Astrocyte (in vitro differentiated cells and primary cell): ENCODE measurements at regions not wholly inside any gene's neighbourhood (a gene's known extent, or its start where the extent isn't known, plus 50 kb on each side); places are given as distances from the start of the nearest gene placed in this dataset.

Experiments
- DNase-seq: peaks from one replicate; pipeline ENCODE4 v3.0.0-alpha.2; 2010; ENCODE audit warnings: low read depth
- FAIRE-seq: peaks from 2 replicates; lab custom pipeline; 2011; peaks lifted over from hg19 to GRCh38; lab: Jason Lieb, UNC
- H2AFZ ChIP-seq: 2 replicates; pipeline ENCODE4 v1.6.0; 2012; ENCODE audit warnings: low read depth, low read length, inconsistent platforms
- H3K27ac ChIP-seq: 2 replicates; pipeline ENCODE4 v1.5.1; 2011; ENCODE audit warnings: low read depth, low read length, inconsistent platforms
- H3K27me3 ChIP-seq: 2 replicates; pipeline ENCODE4 v1.6.0; 2011; ENCODE audit warnings: low read length, inconsistent platforms; ENCODE audit not compliant: insufficient read depth
- H3K36me3 ChIP-seq: 2 replicates; pipeline ENCODE4 v1.5.1; 2011; ENCODE audit warnings: low read length, inconsistent platforms; ENCODE audit not compliant: insufficient read depth
- H3K4me1 ChIP-seq: 2 replicates; pipeline ENCODE4 v1.5.1; 2011; ENCODE audit warnings: low read length, inconsistent platforms; ENCODE audit not compliant: insufficient read depth
- H3K4me2 ChIP-seq: 2 replicates; pipeline ENCODE4 v1.6.0; 2012; ENCODE audit warnings: low read length, inconsistent platforms
- H3K4me3 ChIP-seq: 2 replicates; pipeline ENCODE4 v1.5.1; 2011; ENCODE audit warnings: low read depth, mild to moderate bottlenecking, low read length, inconsistent platforms; ENCODE audit not compliant: insufficient read depth
- H3K79me2 ChIP-seq: 2 replicates; pipeline ENCODE4 v1.6.0; 2012; ENCODE audit warnings: mild to moderate bottlenecking, low read length, inconsistent platforms; ENCODE audit not compliant: insufficient read depth
- H3K9ac ChIP-seq: 2 replicates; pipeline ENCODE4 v1.6.0; 2012; ENCODE audit warnings: mild to moderate bottlenecking, low read length, inconsistent platforms
- H3K9me3 ChIP-seq: 2 replicates; pipeline ENCODE4 v1.5.1; 2012; ENCODE audit warnings: low read depth, mild to moderate bottlenecking, low read length, inconsistent platforms; ENCODE audit not compliant: insufficient read depth
- H4K20me1 ChIP-seq: 2 replicates; pipeline ENCODE4 v1.6.0; 2012; ENCODE audit warnings: low read length, inconsistent platforms; ENCODE audit not compliant: insufficient read depth
- H3K27ac Mint-ChIP-seq: one replicate; pipeline ENCODE4 v1.8.0; 2021; ENCODE audit warnings: mild to moderate bottlenecking, mixed read lengths; ENCODE audit not compliant: unreplicated experiment
- H3K27me3 Mint-ChIP-seq: one replicate; pipeline ENCODE4 v1.8.0; 2021; ENCODE audit warnings: low read depth, mixed read lengths; ENCODE audit not compliant: unreplicated experiment
- H3K36me3 Mint-ChIP-seq: one replicate; pipeline ENCODE4 v1.8.0; 2021; ENCODE audit warnings: low read depth, mixed read lengths; ENCODE audit not compliant: unreplicated experiment
- H3K4me1 Mint-ChIP-seq: one replicate; pipeline ENCODE4 v1.8.0; 2021; ENCODE audit warnings: low read depth, mixed read lengths; ENCODE audit not compliant: unreplicated experiment
- H3K4me3 Mint-ChIP-seq: one replicate; pipeline ENCODE4 v1.8.0; 2021; ENCODE audit warnings: mild to moderate bottlenecking, moderate library complexity, mixed read lengths; ENCODE audit not compliant: unreplicated experiment
- H3K9me3 Mint-ChIP-seq: one replicate; pipeline ENCODE4 v1.8.0; 2021; ENCODE audit warnings: mild to moderate bottlenecking, mixed read lengths; ENCODE audit not compliant: unreplicated experiment
- EZH2 ChIP-seq: IDR thresholded peaks from 2 replicates; pipeline ENCODE4 v1.6.1; 2012; ENCODE audit warnings: mild to moderate bottlenecking, low read length, inconsistent platforms; ENCODE audit not compliant: insufficient read depth
- TF ChIP-seq, protein P1 (sequence below): IDR thresholded peaks from 2 replicates; pipeline ENCODE4 v1.5.1; 2011; ENCODE audit warnings: low read depth, mild to moderate bottlenecking, inconsistent platforms, low read length, moderate library complexity; ENCODE audit not compliant: insufficient read depth

DNA sequence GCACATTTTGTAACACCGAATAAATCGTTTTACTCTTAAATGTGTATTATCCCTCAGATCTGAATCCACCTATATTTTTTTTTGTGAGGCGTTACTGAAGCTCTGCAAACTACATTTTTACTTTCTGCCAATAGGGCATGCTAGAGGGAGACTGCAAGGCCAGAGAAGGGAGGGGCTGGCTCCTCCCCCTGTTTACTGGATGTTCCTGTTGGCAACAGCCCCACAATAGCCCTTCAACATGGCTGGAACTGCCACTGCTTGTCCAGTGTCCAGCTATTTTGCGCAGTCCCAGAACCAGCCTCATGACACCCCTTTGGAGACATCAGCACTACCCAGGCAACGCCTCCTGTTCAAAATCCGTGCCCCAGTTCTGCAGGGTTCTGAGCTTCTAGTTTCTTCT lies 85.4 kb upstream of the MIER3 start:
- FAIRE-seq (no peak), DNase-seq (no peak)
- Mint-ChIP-seq H3K9me3 (no peaks in the 10 kb centered on the region), H3K27me3 (peaks cover 2% of the 10 kb centered on the region), H3K36me3 (no peaks in the 10 kb centered on the region), H3K4me1 (no peaks in the 10 kb centered on the region), H3K4me3 (no peak overlapping the region), H3K27ac (no peak overlapping the region)
- H3K4me3 ChIP-seq, result no peak overlapping the region
- no peaks in the 10 kb centered on the region for H3K9me3 ChIP-seq
- H3K9ac ChIP-seq, result no peak overlapping the region
- no peaks in the 10 kb centered on the region for H3K36me3 ChIP-seq
- no peak overlapping the region for H3K4me2 ChIP-seq
- H3K27ac ChIP-seq, result no peak overlapping the region
- H4K20me1 ChIP-seq, result no peaks in the 10 kb centered on the region
- no peaks in the 10 kb centered on the region for H3K27me3 ChIP-seq
- no peak for TF ChIP-seq EZH2
- TF ChIP-seq, protein P1, sequence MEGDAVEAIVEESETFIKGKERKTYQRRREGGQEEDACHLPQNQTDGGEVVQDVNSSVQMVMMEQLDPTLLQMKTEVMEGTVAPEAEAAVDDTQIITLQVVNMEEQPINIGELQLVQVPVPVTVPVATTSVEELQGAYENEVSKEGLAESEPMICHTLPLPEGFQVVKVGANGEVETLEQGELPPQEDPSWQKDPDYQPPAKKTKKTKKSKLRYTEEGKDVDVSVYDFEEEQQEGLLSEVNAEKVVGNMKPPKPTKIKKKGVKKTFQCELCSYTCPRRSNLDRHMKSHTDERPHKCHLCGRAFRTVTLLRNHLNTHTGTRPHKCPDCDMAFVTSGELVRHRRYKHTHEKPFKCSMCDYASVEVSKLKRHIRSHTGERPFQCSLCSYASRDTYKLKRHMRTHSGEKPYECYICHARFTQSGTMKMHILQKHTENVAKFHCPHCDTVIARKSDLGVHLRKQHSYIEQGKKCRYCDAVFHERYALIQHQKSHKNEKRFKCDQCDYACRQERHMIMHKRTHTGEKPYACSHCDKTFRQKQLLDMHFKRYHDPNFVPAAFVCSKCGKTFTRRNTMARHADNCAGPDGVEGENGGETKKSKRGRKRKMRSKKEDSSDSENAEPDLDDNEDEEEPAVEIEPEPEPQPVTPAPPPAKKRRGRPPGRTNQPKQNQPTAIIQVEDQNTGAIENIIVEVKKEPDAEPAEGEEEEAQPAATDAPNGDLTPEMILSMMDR, result no peak
- no peaks in the 10 kb centered on the region for H3K79me2 ChIP-seq
- no peak overlapping the region for H2AFZ ChIP-seq
- H3K4me1 ChIP-seq, result no peaks in the 10 kb centered on the region

GRCh38 chr5:57041570-57041969 lies 89.6 kb upstream of the MIER3 start:
- Mint-ChIP-seq H3K36me3 (no peaks in the 10 kb centered on the region), H3K27ac (no peak overlapping the region), H3K9me3 (no peaks in the 10 kb centered on the region), H3K27me3 (peaks cover 4% of the 10 kb centered on the region), H3K4me3 (no peak overlapping the region), H3K4me1 (peaks cover 2% of the 10 kb centered on the region)
- H3K4me3 ChIP-seq, result no peak overlapping the region
- H3K4me1 ChIP-seq, result no peaks in the 10 kb centered on the region
- no peak overlapping the region for H3K4me2 ChIP-seq
- no peaks in the 10 kb centered on the region for H3K36me3 ChIP-seq
- no peak overlapping the region for H2AFZ ChIP-seq
- H4K20me1 ChIP-seq, result no peaks in the 10 kb centered on the region
- FAIRE-seq, result no peak
- no peak overlapping the region for H3K27ac ChIP-seq
- TF ChIP-seq, protein P1, result no peak
- TF ChIP-seq EZH2, result no peak
- H3K9ac ChIP-seq, result no peak overlapping the region
- no peak for DNase-seq
- H3K27me3 ChIP-seq, result no peaks in the 10 kb centered on the region
- H3K79me2 ChIP-seq, result no peaks in the 10 kb centered on the region
- no peaks in the 10 kb centered on the region for H3K9me3 ChIP-seq

DNA sequence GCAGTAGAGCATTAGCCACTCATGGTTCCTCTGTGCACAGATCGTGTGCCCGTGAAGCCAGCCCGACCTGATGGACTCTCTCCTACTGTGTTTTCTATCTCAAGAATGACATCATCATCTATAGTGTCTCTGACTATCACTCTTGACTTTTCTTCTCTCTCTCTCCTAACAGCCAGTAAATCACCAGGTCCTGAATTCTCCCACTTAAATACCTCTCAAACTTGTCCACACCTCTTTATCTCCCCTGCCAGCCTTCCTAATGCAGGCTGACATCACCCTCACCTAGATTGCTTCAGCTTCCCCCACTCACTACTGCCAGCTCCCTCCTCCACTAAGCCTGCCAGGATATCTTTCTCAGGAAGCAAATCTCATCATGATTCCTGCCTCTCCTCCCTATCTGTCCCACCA lies 90.6 kb upstream of the MIER3 start:
- Mint-ChIP-seq H3K4me1 (peaks cover 2% of the 10 kb centered on the region), H3K27me3 (peaks cover 2% of the 10 kb centered on the region), H3K36me3 (no peaks in the 10 kb centered on the region), H3K4me3 (no peak overlapping the region), H3K27ac (no peak overlapping the region), H3K9me3 (no peaks in the 10 kb centered on the region)
- Histone ChIP-seq H3K4me2 (no peak overlapping the region), H3K4me3 (no peak overlapping the region), H3K9ac (no peak overlapping the region), H4K20me1 (no peaks in the 10 kb centered on the region), H3K79me2 (no peaks in the 10 kb centered on the region), H3K36me3 (no peaks in the 10 kb centered on the region), H3K9me3 (no peaks in the 10 kb centered on the region), H2AFZ (no peak overlapping the region), H3K27me3 (no peaks in the 10 kb centered on the region), H3K4me1 (no peaks in the 10 kb centered on the region), H3K27ac (no peak overlapping the region)
- no peak for TF ChIP-seq EZH2
- TF ChIP-seq, protein P1, result no peak
- no peak for DNase-seq
- no peak for FAIRE-seq
